ENCODE measurements at regions not wholly inside any gene's neighbourhood (a gene's known extent, or its start where the extent isn't known, plus 50 kb on each side); places are given as distances from the start of the nearest gene placed in this dataset.

DNA sequence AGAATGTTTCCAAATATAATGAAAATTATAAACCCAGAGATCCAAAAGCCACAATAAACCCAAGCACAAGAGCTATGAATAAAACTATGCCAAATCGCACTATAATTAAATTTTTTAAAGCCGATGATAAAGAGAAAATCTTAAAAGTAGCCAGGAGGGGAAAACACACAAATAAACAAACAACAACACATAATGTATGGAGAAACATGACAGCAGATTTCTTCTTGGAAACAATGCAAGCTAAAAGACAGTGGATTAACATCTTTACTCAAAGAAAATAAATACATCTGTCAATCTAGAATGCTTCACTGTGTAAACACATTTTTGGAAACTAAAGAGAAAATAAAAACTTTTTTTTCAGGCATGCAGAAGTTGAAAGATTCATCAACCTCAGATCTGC lies 53.0 kb upstream of the SMOX start:
- no peak for DNase-seq (ENCODE audit: low read depth in 2 of 2)

DNA sequence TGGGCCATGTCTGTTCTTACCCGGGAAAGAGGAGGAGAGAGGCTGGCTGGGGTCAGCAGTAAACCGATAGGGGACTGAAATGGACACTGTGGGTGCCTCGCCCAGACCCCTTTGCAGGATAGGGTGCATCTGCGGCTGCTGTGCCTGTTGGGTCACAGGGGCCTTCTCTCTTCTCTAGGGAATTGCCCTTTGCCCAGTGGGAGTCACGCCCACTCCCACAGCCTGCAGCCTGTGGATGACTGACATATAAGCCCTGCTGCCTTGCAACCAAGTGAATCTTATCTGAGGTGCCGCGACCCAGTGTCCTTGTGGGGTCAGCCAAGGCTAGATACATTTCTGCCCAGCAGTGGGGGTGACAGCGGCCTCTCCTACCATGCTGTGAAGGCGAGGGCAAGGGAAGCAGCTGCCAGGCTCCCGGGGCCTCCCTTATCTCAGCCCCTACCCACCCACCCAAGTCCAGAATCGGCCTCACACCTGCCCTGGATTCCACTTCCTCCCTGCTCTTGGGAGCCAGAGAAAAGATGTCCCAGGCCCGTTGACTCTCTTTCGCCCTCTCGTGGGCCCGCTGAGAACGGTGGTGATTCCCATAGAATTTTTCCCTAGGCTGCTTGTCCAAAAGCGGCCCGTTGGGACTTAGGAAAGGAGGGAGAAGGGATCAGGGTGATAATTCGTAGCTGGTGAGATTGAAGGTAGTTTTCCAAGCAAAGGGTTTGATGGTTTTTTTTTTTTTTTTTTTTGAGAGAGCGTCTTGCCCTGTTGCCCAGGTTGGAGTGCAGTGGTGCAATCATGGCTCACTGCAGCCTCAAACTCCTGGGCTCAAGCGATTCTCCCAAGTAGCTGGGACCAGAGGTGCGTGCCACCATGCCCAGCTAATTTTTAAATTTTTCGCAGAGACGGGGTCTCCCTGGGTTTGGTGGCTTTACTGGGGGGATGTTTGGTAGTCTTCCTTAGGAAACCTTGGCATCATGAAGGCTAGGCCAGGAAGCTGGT lies 56.8 kb upstream of the SMOX start:
- DNase-seq (ENCODE audit: low read depth in 2 of 2): peak in 1 of 2 experiments; percentile 42

DNA sequence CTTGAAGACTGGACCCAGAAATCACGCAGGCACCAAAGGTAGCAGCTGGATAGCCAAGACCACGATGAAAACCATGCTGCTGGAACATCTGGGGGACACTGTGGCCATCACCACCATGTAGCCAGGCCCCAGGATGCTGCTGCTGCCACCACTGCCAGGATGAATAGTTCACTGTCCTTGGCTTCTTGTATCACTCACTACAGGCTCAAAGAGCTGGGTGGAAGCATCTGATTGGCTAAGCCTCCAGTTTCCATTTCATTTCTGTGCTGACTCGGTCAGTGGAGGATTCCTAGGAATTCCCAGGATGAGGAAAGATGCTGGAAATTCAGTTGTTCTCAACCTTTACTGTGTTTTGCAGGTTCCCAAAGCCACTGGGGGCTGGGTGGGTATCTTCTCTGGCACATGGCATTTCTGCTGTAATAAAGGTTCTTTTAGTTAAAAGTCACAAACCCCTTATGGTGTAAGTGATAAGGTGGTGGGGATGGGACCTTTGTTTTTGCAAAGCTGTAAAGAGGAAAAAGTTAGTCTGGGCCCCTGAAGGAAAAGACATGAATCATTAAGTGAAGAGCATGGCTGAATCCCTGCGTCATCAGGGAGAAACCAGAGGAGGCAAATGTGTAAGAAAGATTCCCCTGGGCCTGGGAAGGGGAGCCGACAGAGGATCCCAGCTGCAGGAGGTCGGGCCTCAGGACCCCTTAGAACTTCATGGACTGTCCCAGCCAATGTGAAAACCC lies 57.7 kb upstream of the SMOX start:
- DNase-seq (ENCODE audit: low read depth in 2 of 2): no peak

DNA sequence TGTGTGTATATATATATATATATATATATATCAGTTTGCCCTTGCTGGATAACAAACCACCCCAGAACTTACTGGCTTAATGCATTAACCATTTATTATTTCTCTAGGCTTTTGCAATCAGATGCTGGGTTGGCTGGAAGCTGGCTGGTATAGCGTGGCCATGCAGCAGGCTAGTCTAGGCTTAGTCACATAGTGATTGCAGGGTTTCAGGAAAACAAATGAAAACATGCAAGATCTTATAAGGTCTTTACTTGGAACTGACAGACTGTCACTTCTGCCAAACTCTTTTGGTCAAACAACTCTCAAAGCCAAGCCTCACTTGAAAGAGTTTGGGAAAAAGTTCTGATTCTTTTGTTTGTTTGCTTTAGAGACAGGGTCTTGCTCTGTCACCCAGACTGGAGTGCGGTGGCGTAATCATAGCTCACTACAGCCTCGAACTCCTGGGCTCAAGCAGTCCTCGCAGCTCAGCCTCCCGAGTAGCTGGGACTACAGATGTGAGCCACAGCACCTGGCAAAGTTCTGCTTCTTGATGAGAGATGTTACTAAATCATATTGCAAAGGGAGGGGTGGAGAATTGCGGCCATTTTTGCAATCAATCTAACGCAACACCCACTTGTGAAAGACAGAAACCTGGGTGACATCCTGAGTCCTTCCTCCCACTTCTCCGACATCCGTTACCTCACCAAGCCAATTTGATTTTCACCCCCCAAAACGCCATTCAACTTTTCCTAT lies 58.7 kb upstream of the SMOX start:
- DNase-seq (ENCODE audit: low read depth in 2 of 2): no peak

DNA sequence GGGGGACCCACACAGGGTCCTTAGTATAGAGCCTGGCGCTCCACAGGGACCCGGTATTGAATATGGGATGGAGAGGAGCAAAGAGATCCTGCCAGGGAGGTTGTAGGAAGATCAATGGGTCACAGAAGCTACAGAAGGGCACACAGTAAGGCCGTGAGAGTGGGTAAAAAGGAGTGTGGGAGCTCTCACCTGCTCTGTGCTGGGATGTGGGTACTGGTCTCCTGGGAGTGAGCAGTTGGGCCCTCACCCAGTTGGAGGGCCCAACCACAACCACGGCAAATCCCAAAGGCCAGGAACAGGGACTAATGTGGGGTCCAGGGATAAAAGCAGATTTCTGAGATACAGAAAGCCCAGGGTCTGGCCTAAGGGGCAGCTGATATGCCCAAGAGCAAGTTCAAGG lies 59.9 kb upstream of the SMOX start:
- DNase-seq (ENCODE audit: low read depth in 2 of 2): no peak

DNA sequence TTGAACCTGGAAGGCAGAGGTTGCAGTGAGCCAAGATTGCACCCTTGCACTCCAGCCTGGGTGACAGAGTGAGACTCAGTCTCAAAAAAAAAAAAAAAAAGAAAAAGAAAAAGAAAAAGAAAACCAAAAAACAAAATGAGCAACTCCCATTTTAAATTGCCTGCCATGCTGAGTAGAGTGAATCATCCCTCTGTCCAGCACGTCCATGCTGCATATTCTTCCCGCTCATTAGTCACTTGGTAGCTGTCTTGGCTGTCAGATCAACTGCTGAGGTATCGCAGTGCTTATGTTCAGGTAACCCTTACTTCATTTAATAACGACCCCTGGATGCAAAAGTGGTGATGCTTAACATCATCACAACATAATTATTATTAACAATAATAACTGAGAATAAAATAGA lies 60.7 kb upstream of the SMOX start:
- DNase-seq (ENCODE audit: low read depth in 2 of 2): no peak

DNA sequence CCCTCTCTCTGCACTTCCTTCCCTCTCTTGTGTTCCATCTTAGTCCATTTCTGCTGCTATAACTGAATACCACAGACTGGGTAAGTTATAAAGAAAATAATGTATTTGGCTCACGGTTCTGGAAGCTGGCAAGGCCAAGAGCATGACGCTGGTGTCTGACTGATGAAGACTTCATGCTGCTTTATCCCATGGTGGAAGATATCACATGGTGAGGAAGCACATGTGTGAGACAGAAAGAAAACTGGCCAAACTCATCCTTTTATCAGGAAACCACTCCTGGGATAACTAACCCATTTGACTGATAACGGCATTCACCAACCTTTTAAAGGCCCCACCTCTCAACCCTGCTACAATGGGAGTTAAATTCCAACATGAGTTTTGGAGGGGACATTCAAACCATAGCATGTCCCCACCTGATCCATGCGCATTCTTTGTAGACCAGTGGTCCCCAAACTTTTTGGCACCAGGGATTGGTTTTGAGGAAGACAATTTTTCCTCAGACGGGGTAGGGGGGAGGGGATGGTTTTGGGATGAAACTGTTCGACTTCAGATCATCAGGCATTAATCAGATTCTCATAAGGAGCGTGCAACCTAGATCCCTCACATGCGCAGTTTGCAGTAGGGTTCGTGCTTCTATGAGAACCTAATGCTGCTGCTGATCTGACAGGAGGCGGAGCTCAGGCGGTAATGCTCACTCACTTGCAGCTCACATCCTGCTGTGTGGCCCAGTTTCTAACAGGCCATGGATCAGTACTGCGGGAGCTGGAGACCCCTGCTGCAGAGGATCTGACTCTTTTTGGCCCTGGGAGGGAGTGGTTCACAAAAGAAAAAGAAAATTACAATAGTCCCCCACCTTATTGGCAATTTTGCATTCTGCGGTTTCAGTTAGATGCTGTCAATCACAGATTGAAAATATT lies 61.6 kb upstream of the SMOX start:
- no peak for DNase-seq (ENCODE audit: low read depth in 2 of 2)

DNA sequence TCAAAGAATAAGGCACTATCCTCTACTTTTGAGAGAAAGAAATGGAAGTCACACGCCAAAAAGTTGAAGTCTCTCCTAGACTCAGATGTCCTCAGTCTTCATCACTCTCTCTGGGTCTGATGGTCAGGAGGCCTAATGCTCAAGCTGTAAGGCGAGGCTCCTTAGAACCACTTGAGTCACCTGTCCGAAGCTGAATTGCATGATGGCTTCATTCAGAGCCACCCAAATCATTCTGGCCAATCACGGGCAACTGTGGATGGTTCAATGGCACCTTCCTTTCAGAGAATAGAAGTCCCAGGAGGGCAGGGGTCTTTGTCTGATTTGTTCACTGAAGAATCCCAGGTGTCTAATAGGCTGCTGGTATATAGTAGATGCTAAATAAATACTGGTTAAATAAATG lies 63.9 kb upstream of the SMOX start:
- DNase-seq (ENCODE audit: low read depth in 2 of 2): no peak

DNA sequence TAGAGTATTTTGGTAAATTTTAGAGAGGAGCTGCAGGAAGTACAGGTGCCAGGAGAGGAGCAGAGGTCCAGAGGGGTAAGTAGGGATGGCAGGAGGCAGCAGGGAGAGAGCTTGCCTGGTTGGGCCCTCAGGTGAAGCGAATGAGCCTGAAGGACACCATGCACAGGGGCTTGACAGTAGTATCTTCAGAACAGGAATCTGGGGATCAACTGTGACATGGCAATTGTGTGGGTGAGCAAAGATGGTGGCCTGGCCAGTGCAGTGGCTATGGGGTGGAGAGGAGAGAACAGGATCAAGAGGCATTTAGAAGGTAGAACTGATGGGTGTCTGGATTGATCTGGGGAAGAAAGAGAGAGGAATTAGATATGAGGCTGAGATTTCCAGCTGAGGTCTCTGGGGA lies 64.5 kb upstream of the SMOX start:
- DNase-seq (ENCODE audit: low read depth in 2 of 2): no peak

DNA sequence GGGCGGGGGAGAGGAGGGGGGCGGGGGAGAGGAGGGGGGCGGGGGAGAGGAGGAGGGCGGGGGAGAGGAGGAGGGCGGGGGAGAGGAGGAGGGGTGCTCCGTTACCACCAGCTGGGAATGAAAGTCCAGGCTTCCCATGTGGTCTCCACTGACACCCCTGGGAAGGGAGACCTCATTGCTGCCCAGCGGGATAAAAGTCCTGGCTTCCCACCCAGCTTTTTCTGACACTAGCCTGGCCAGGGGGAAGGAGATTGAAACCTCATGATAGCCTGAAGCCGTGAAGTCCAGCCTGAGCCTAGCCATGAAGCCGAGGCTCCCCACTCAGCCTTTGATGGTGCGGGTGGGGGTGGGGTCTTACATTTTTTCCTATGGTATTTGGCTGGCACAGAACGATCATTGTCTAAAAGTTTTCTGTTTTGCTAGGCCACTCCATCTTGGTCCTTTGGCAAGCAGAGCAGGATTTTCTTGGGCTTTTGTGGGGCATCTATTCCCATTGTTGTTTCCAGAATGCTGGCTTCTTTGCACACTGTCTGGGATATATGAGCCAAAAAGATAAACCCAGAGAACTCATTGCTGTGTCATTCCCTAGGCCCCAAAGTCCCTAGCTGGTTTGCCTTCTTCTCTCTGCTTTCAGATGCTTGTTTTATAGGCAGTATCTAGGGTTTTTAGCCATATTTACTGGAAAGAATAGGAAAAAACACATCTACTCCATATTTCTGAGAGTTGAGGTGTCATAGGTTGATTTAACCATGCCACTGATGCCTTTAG lies 65.3 kb upstream of the SMOX start:
- no peak for DNase-seq (ENCODE audit: low read depth in 2 of 2)

DNA sequence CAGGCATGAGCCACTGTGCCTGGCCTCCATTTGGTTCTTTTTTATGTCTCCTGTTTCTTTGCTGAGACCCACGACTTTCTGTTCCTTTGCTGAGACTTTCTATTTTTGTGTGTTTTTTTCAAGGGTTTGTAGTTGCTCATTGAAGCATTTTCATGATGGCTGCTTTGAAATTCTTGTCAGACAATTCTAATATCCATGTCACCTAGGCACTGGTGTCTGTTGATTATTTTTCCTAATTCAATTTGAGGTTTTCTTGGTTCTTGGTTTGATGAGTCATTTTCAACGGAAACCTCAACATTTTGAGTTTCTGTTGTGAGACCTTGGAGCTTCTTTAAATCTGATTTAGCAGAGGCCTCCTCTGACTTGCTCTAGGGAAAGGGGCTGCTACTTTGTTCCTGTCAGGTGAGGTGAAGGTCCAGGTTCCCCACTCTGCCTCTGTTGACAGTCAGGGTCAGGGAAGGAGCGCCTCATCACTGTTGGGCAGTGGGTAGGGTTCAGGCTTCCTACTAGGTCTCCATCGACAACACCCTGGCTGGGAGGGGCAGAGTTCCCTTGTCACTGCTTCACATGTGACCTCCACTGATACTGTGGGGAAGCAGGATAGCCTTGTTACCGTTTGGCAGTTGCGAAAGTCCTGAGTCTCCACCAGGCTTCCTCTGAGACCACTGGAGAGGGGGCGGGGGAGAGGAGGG lies 66.1 kb upstream of the SMOX start:
- peak in 1 of 2 experiments; percentile 24 for DNase-seq (ENCODE audit: low read depth in 2 of 2)

DNA sequence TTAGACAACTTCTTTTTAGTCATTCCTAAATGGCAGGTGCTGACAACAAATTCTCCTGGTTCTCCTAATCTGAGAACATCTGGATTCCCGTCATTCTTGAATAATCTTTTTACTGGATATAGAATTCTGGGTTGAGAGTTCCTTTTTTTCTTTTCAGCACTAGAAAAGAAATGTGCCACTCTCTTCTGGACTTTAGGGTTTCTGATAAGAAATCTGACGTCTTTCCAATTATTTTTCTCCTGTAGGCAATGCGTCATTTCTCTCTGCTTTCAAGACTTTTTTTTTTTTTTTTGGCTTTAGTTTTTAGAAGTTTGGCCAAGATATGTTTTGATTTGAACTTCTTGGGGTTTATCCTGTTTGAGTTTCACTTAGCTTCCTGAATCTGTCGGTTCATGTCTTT lies 66.1 kb upstream of the RNF24 start:
- DNase-seq (ENCODE audit: low read depth in 2 of 2): no peak

DNA sequence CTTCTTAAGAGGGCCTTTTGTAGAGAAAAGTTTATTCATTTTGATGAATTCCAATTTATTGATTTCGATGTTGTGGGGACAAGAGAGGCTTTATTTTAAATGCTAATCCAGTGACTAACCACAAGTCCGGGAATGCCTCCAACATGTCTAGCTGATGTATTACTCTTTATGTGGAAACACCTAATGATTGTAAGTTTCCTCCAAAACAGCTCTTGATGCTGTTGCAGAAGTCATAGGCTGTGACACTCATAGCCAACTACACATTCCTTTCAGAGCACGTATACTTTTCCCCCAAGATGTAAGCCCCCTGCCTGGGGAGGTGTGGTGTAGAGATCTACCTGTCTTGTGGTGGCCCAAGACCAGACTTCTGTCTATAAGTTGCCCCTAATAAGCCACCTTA lies 61.3 kb upstream of the RNF24 start:
- DNase-seq (ENCODE audit: low read depth in 2 of 2): no peak

DNA sequence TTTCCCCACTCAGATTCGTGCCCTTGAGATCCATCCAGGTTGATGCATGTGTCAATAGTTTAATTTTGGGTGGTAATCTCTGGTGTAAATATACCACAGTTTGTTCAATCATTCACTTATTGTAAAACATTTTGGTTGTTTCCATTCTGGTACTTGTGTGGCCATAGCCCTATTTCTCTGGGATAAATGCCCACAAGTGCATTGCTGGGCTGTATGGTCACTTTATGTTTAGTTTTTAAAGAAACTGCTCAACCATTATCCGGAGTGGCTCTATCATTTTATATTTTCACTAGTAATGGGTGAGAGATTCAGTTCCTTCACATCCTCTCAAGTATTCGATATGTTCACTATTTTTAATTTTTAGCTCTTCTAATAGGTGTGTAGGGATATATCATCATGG lies 60.7 kb upstream of the RNF24 start:
- DNase-seq (ENCODE audit: low read depth in 2 of 2): no peak

DNA sequence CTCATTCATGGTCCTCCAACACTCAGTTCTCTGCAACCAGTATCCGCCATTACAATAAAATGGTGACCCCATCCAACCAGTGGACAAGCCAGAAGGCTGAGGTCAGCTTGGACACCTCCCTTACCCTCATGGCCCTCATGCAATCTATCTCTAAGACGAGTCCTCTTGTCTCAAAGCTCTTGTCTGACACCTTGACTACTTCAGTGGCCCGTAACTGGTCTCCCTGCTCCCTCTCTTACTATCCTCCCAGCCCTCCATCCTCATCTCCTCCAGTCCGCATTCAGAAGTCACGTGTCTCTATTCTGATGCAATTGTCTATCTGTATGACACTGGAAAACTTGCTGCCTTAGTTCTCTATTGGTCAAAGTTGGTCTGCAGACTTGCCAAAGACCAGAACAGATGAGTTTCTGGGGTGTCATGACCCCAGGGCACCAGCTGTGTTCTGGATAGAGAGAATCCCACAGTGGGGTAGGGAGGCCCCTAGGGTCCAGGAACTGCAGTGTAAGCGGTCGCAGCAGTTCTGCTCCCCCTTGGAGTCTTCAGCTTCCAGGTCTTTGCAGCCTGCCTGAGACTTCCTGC lies 59.6 kb upstream of the RNF24 start:
- DNase-seq (ENCODE audit: low read depth in 2 of 2): no peak

DNA sequence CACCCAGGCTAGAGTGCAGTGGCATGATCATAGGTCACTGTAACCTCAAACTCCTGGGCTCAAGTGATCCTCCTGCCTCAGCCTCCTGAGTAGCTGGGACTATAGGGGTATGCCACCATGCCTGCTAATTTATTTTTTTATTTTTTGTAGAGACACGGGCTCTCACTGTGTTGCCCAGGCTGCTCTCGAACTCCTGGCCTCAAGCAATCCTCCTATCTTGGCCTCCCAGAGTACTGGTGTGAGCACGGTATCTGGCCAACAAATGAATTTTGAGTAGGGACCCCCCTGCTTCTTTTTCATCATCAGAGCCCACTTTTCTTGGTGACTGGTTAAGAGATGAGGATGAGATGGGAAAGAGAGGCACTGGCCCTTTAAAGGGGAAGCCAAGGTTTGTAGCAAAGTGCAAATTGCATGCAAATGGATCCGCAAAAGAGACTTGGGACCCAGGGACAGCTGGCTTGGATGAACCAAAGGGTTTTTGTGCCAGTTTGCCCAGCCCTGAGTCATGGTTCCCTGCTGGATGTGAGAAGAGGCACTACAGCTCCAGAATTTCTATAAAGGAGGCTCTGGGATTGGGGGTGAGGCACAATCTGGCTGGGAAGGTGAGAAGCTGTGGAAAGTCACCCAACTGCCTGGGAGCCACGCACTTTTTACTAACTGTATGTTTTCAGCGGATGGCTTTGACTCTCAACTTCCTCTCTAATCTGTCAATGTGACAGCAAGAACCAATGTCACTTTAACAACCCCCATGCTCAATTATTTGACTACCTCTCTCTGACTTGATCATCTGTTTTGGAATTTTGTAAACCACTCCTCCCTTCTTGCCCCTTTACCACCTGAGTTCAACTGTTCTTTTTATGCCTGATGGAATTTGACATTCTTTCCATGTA lies 58.7 kb upstream of the RNF24 start:
- DNase-seq (ENCODE audit: low read depth in 2 of 2): no peak

DNA sequence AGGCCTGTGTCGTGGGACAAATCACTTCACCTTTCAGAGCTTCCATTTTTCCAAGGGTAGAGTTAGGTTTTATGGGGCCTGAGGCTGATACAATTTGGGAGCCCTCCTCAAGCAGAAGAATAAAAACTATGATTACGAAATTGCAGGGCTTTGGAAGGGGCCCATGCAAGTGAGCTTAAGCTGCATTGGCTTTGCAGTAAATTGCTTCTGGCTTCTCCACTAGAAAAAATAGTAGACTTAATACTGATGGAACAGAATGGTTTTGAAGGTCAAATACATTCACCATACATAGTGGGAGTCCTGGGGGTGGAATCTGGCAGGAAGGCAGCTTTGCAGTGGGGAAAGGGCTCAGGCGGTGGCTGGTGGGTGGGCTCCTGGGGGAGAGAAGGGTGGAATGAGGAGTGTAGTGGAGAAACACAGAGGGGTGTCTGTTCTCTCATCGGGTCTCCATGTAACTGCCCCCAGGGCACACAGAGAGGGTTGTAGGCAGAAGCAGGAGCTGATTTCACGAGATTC lies 55.9 kb upstream of the RNF24 start:
- no peak for DNase-seq (ENCODE audit: low read depth in 2 of 2)
